CD4-positive, CD25-positive, alpha-beta regulatory T cell (primary cell): ENCODE measurements at regions not wholly inside any gene's neighbourhood (a gene's known extent, or its start where the extent isn't known, plus 50 kb on each side); places are given as distances from the start of the nearest gene placed in this dataset.
"Not testable (repeated sequence)": the region's sequence is repeated elsewhere in the genome, so short reads cannot be mapped to it uniquely, and the experiment has no call there.

Experiments used
- ATAC-seq, 2 donors: fragments of 150-1000 bp; cut with Tn5 transposase; one replicate each; pipeline ENCODE4 v1.10.0; 2021; ENCODE audit warnings: low read depth in 2 of 2, moderate number of reproducible peaks in 2 of 2, moderate library complexity in 1 of 2
- DNase-seq, 3 donors: peaks; one replicate each; pipeline versions ENCODE4 v3.0.0 to v3.0.0-alpha.2; 2012 to 2022; ENCODE audit warnings: mixed read lengths in 1 of 3
- H3K27ac ChIP-seq: one replicate; pipeline ENCODE4 v1.7.0; 2013; ENCODE audit warnings: mild to moderate bottlenecking, low read length; ENCODE audit not compliant: insufficient read depth, poor library complexity, severe bottlenecking
- H3K27me3 ChIP-seq: one replicate; pipeline ENCODE4 v1.7.0; 2013; ENCODE audit warnings: low read length; ENCODE audit not compliant: control insufficient read depth, insufficient read depth
- H3K36me3 ChIP-seq: one replicate; pipeline ENCODE4 v1.7.0; 2013; ENCODE audit warnings: mild to moderate bottlenecking, low read length, moderate library complexity; ENCODE audit not compliant: control insufficient read depth, insufficient read depth
- H3K4me1 ChIP-seq: 2 replicates; pipeline ENCODE4 v1.7.0; 2013; ENCODE audit warnings: mild to moderate bottlenecking, low read length; ENCODE audit not compliant: insufficient read depth, control insufficient read depth, poor library complexity, severe bottlenecking
- H3K4me3 ChIP-seq: one replicate; pipeline ENCODE4 v1.7.0; 2013; ENCODE audit warnings: low read depth, mild to moderate bottlenecking, low read length, moderate library complexity
- H3K9me3 ChIP-seq, 2 experiments: 1 replicate in 1 of 2; 2 replicates in 1 of 2; pipeline ENCODE4 v1.7.0; 2013; ENCODE audit warnings: low read length in 2 of 2, mild to moderate bottlenecking in 1 of 2, moderate library complexity in 1 of 2; ENCODE audit not compliant: control insufficient read depth in 2 of 2
- H3K27ac Mint-ChIP-seq, 3 donors: one replicate each; pipeline ENCODE4 v1.8.0; 2020 to 2022; ENCODE audit warnings: mild to moderate bottlenecking in 3 of 3, mixed read lengths in 3 of 3, moderate library complexity in 2 of 3
- H3K27me3 Mint-ChIP-seq: one replicate; pipeline ENCODE4 v1.8.0; 2022; ENCODE audit warnings: mild to moderate bottlenecking, mixed read lengths
- H3K36me3 Mint-ChIP-seq: one replicate; pipeline ENCODE4 v1.8.0; 2020; ENCODE audit warnings: mixed read lengths
- H3K4me1 Mint-ChIP-seq, 4 donors: one replicate each; pipeline ENCODE4 v1.8.0; 2020 to 2022; ENCODE audit warnings: mixed read lengths in 4 of 4, mild to moderate bottlenecking in 1 of 4
- H3K4me3 Mint-ChIP-seq, 4 donors: one replicate each; pipeline ENCODE4 v1.8.0; 2020 to 2022; ENCODE audit warnings: mild to moderate bottlenecking in 4 of 4, mixed read lengths in 4 of 4, moderate library complexity in 3 of 4
- H3K9me3 Mint-ChIP-seq, 7 donors: one replicate each; pipeline ENCODE4 v1.8.0; 2020 to 2022; ENCODE audit warnings: mixed read lengths in 7 of 7, mild to moderate bottlenecking in 3 of 7, moderate library complexity in 2 of 7

DNA sequence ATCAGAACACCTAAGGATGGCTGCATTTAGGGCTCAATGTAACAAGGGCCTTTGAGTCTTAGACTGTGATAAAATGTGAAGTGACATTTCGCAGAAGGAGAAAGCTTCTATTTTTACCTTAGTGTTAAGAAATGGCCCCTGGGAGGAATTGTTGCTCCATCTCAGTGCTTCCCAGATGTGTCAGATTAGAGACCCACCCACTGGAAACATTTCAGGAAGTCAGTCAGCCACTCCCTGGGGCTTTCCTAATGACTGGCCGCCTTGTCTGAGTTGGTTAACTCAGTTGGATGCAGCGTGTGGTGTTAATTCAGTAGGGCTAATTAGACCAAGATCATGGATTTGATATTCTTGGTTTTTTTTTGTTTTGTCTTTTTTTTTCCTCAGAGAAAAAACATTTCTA is 355.9 kb downstream of the PIK3C3 start:
- Histone ChIP-seq H3K27ac (no peak overlapping the region), H3K9me3 (no peaks in the 10 kb centered on the region), H3K36me3 (no peaks in the 10 kb centered on the region), H3K4me3 (no peak overlapping the region), H3K4me1 (no peaks in the 10 kb centered on the region), H3K27me3 (no peaks in the 10 kb centered on the region)
- no peak overlapping the region for H3K27ac Mint-ChIP-seq
- H3K4me3 Mint-ChIP-seq, result no peak overlapping the region
- H3K4me1 Mint-ChIP-seq, result no peaks in the 10 kb centered on the region
- no peaks in the 10 kb centered on the region for H3K27me3 Mint-ChIP-seq
- DNase-seq, result no peak
- H3K36me3 Mint-ChIP-seq, result no peaks in the 10 kb centered on the region
- ATAC-seq, result no peak
- H3K9me3 Mint-ChIP-seq, result peaks cover 0 to 3% (median 0%) of the 10 kb centered on the region in 7 donors

DNA sequence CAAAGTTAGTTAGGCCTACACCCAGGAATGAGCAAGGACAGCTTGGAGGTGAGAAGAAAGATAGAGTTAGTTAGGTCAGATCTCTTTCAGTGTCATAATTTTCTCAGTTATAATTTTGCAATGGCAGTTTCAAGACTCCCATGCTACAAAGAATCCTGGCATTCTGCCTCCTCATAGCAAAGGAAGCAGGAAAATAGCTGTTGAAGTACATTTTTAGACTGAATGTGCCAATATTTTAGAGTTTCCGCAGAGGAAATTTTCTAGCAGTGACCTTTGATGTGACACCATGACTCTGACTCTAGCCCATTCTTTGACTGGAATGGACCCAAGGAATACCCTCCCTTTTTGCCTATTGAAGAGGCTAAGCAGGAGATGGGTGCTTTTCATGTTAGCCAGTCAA is 371.7 kb downstream of the PIK3C3 start:
- Mint-ChIP-seq H3K4me1 (no peaks in the 10 kb centered on the region), H3K4me3 (no peak overlapping the region), H3K36me3 (no peaks in the 10 kb centered on the region), H3K27me3 (no peaks in the 10 kb centered on the region), H3K9me3 (peaks cover 0 to 10% (median 0%) of the 10 kb centered on the region in 7 donors), H3K27ac (no peak overlapping the region)
- no peak for DNase-seq
- no peak overlapping the region for H3K27ac ChIP-seq
- no peak overlapping the region for H3K4me3 ChIP-seq
- no peaks in the 10 kb centered on the region for H3K27me3 ChIP-seq
- no peaks in the 10 kb centered on the region for H3K4me1 ChIP-seq
- no peak for ATAC-seq
- H3K9me3 ChIP-seq, result no peaks in the 10 kb centered on the region
- H3K36me3 ChIP-seq, result no peaks in the 10 kb centered on the region

GRCh38 chr18:42328931-42329330 is 373.9 kb downstream of the PIK3C3 start:
- H3K36me3 ChIP-seq, result no peaks in the 10 kb centered on the region
- H3K4me1 ChIP-seq, result no peaks in the 10 kb centered on the region
- no peak overlapping the region for H3K27ac ChIP-seq
- Mint-ChIP-seq H3K27me3 (no peaks in the 10 kb centered on the region), H3K27ac (no peak overlapping the region), H3K4me3 (no peak overlapping the region), H3K9me3 (peaks cover 0 to 10% (median 0%) of the 10 kb centered on the region in 7 donors), H3K4me1 (no peaks in the 10 kb centered on the region), H3K36me3 (no peaks in the 10 kb centered on the region)
- DNase-seq (no peak), ATAC-seq (no peak)
- H3K27me3 ChIP-seq, result no peaks in the 10 kb centered on the region
- H3K4me3 ChIP-seq, result no peak overlapping the region
- no peaks in the 10 kb centered on the region for H3K9me3 ChIP-seq

- Histone ChIP-seq H3K4me3 (no peak overlapping the region), H3K27me3 (no peaks in the 10 kb centered on the region), H3K36me3 (no peaks in the 10 kb centered on the region), H3K9me3 (no peaks in the 10 kb centered on the region), H3K4me1 (no peaks in the 10 kb centered on the region), H3K27ac (no peak overlapping the region)
- ATAC-seq, result no peak
- Mint-ChIP-seq H3K4me3 (no peak overlapping the region), H3K27me3 (no peaks in the 10 kb centered on the region), H3K4me1 (no peaks in the 10 kb centered on the region), H3K27ac (no peak overlapping the region), H3K9me3 (peaks cover 0 to 12% (median 0%) of the 10 kb centered on the region in 7 donors), H3K36me3 (no peaks in the 10 kb centered on the region)
- no peak for DNase-seq
Observed at GRCh38 chr18:42330296-42330695, 375.3 kb downstream of the PIK3C3 start.

- Histone ChIP-seq H3K9me3 (no peaks in the 10 kb centered on the region), H3K4me1 (no peaks in the 10 kb centered on the region), H3K4me3 (no peak overlapping the region), H3K36me3 (no peaks in the 10 kb centered on the region), H3K27me3 (no peaks in the 10 kb centered on the region), H3K27ac (no peak overlapping the region)
- ATAC-seq (no peak), DNase-seq (no peak)
- Mint-ChIP-seq H3K27me3 (no peaks in the 10 kb centered on the region), H3K27ac (no peak overlapping the region), H3K9me3 (peaks cover 3 to 14% (median 7%) of the 10 kb centered on the region in 7 donors), H3K4me3 (no peak overlapping the region), H3K36me3 (peaks cover 3% of the 10 kb centered on the region), H3K4me1 (no peaks in the 10 kb centered on the region)
Observed at GRCh38 chr18:42333558-42333957, 378.5 kb downstream of the PIK3C3 start.

DNA sequence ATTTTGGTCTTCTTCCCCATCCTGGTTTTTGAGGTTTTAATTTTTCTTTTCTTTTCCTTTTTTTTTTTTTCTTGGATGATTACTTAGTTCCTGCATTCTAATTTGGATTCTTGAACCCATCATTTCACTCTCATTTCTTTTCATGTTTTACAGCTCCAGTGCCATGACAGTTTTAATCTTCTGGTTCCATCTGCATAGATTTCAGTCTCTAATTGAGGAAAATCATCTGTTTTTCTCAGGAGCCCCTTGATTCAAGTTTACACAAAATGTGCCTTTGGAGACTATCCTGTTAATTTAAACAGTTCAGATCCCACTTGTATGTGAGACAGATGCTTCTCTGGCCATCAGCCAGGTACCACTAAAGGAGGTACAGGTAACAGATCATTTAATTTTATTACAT is 379.9 kb downstream of the PIK3C3 start:
- Histone ChIP-seq H3K4me1 (no peaks in the 10 kb centered on the region), H3K4me3 (no peak overlapping the region), H3K9me3 (no peaks in the 10 kb centered on the region), H3K36me3 (no peaks in the 10 kb centered on the region), H3K27ac (no peak overlapping the region), H3K27me3 (no peaks in the 10 kb centered on the region)
- ATAC-seq (no peak), DNase-seq (no peak)
- H3K4me1 Mint-ChIP-seq, result no peaks in the 10 kb centered on the region
- peaks cover 3% of the 10 kb centered on the region for H3K36me3 Mint-ChIP-seq
- H3K27ac Mint-ChIP-seq, result no peak overlapping the region
- H3K27me3 Mint-ChIP-seq, result no peaks in the 10 kb centered on the region
- no peak overlapping the region for H3K4me3 Mint-ChIP-seq
- peaks cover 3 to 14% (median 7%) of the 10 kb centered on the region in 7 donors for H3K9me3 Mint-ChIP-seq

DNA sequence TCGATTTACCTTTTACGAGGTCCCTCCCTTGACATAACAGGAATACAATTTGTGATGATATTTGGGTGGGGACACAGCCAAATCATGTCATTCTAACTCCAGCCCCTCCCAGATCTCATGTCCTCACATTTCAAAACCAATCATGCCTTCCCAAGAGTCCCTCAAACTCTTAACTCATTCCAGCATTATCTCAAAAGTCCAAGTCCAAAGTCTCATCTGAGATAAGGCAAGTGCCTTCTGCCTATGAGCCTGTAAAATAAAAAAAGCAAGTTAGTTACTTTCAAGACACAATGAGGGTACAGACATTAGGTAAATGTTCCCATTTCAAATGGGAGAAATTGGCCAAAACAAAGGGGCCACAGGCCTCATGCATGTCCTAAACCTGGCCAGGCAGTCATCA is 381.1 kb downstream of the PIK3C3 start:
- no peaks in the 10 kb centered on the region for H3K4me1 Mint-ChIP-seq
- Histone ChIP-seq H3K27ac (no peak overlapping the region), H3K4me1 (no peaks in the 10 kb centered on the region), H3K36me3 (no peaks in the 10 kb centered on the region), H3K9me3 (no peaks in the 10 kb centered on the region), H3K27me3 (no peaks in the 10 kb centered on the region), H3K4me3 (no peak overlapping the region)
- H3K9me3 Mint-ChIP-seq, result peaks cover 3 to 12% (median 7%) of the 10 kb centered on the region in 7 donors
- H3K27me3 Mint-ChIP-seq, result no peaks in the 10 kb centered on the region
- H3K27ac Mint-ChIP-seq, result no peak overlapping the region
- peaks cover 3% of the 10 kb centered on the region for H3K36me3 Mint-ChIP-seq
- H3K4me3 Mint-ChIP-seq, result no peak overlapping the region
- DNase-seq, result no peak
- ATAC-seq, result no peak

DNA sequence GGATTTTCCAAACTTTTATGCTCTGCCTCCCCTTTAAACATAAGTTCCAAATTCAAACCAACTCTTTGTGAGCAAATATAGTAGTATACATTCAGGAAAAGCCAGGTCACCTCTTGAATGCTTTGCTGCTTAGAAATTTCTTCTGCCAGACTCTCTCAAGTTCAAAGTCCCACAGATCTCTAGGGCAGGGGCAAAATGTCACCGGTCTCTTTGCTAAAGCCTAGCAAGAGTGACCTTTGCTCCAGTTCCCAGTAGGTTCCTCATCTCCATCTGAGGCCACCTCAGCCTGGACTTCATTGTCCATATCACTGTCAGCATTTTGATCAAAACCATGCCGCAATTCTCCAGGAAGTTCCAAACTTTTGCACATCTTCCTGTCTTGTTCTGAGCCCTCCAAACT is 382.3 kb downstream of the PIK3C3 start:
- H3K36me3 Mint-ChIP-seq, result not testable (repeated sequence)

More for the DNA sequence above, 382.3 kb downstream of the PIK3C3 start:
- DNase-seq, ATAC-seq, H3K27ac Mint-ChIP-seq, H3K4me3 Mint-ChIP-seq, H3K4me3 ChIP-seq, H3K36me3 ChIP-seq, H3K9me3 ChIP-seq, H3K27me3 Mint-ChIP-seq, H3K4me1 Mint-ChIP-seq, H3K27ac ChIP-seq, H3K27me3 ChIP-seq, H3K4me1 ChIP-seq: not testable (repeated sequence)
- H3K9me3 Mint-ChIP-seq, result peaks cover 0 to 11% (median 7%) of the 10 kb centered on the region in 7 donors
